Activated CD4-positive, alpha-beta T cell treated with anti-CD3 and anti-CD28 coated beads, Interleukin-2, amount 10 ng/mL, durations not matched to agents 7 days and 5 days (primary cell): ENCODE measurements at regions not wholly inside any gene's neighbourhood (a gene's known extent, or its start where the extent isn't known, plus 50 kb on each side); places are given as distances from the start of the nearest gene placed in this dataset.

Source experiments
- CTCF ChIA-PET: fragments of 350-600 bp; sonication (Branson Sonifier 250); formaldehyde crosslinking; loops from one replicate; lab custom pipeline; 2021; ENCODE audit warnings: antibody characterized with exemption; lab: Charles Lee
- POLR2A ChIA-PET: fragments of 350-600 bp; sonication (Branson Sonifier 250); formaldehyde crosslinking; loops from one replicate; lab custom pipeline; 2021; ENCODE audit warnings: antibody characterized with exemption; lab: Charles Lee
- DNase-seq: peaks from one replicate; pipeline ENCODE4 v3.0.0-alpha.2; 2020
- H3K27ac Mint-ChIP-seq: one replicate; pipeline ENCODE4 v1.8.0; 2021; ENCODE audit warnings: mild to moderate bottlenecking, moderate library complexity, mixed read lengths
- H3K27me3 Mint-ChIP-seq: one replicate; pipeline ENCODE4 v1.8.0; 2021; ENCODE audit warnings: mixed read lengths
- H3K36me3 Mint-ChIP-seq: one replicate; pipeline ENCODE4 v1.8.0; 2021; ENCODE audit warnings: low read depth, mixed read lengths
- H3K4me1 Mint-ChIP-seq: one replicate; pipeline ENCODE4 v1.8.0; 2021; ENCODE audit warnings: mixed read lengths
- H3K4me3 Mint-ChIP-seq: one replicate; pipeline ENCODE4 v1.8.0; 2021; ENCODE audit warnings: mild to moderate bottlenecking, moderate library complexity, mixed read lengths
- H3K9me3 Mint-ChIP-seq: one replicate; pipeline ENCODE4 v1.8.0; 2021; ENCODE audit warnings: mixed read lengths

DNA sequence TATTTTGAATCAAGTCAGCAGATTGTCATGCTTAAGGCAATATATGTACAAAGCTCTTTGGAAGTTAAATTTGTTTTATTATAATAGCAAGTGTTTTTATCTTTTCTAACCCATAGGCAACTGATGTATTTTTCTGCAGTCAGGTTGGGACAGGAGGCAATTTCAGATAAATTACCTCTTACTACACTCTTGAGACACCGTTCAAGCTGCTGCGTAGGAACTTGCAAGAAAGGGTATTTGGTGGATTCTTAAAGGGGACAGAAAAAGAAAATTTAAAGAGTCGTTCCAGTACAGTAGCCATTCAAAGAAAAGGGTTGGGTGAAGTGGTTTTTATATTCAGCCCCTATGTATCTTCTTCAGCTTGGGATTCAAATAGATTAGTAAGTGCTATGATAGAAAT is 112.4 kb upstream of the APC start:
- H3K4me3 Mint-ChIP-seq: no peak overlapping the region
- H3K36me3 Mint-ChIP-seq: no peaks in the 10 kb centered on the region
- CTCF ChIA-PET: interaction anchor here (0.9 kb wide), 1 partner anchor 76 kb away, joined by 5 read pairs; no protein-coding TSS in a partner anchor
- peaks cover 36% of the 10 kb centered on the region for H3K27me3 Mint-ChIP-seq
- POLR2A ChIA-PET: no interaction called here
- no peak overlapping the region for H3K27ac Mint-ChIP-seq
- no peaks in the 10 kb centered on the region for H3K4me1 Mint-ChIP-seq
- H3K9me3 Mint-ChIP-seq: no peaks in the 10 kb centered on the region
- DNase-seq: no peak

GRCh38 chr5:112625689-112626438 is 111.8 kb upstream of the APC start:
- no peaks in the 10 kb centered on the region for H3K36me3 Mint-ChIP-seq
- no peak for DNase-seq
- no peaks in the 10 kb centered on the region for H3K9me3 Mint-ChIP-seq
- H3K27ac Mint-ChIP-seq: no peak overlapping the region
- H3K4me3 Mint-ChIP-seq: no peak overlapping the region
- CTCF ChIA-PET: interaction anchor here (0.9 kb wide), 1 partner anchor 77 kb away, joined by 5 read pairs; no protein-coding TSS in a partner anchor
- H3K4me1 Mint-ChIP-seq: no peaks in the 10 kb centered on the region
- H3K27me3 Mint-ChIP-seq: peaks cover 38% of the 10 kb centered on the region
- POLR2A ChIA-PET: no interaction called here

DNA sequence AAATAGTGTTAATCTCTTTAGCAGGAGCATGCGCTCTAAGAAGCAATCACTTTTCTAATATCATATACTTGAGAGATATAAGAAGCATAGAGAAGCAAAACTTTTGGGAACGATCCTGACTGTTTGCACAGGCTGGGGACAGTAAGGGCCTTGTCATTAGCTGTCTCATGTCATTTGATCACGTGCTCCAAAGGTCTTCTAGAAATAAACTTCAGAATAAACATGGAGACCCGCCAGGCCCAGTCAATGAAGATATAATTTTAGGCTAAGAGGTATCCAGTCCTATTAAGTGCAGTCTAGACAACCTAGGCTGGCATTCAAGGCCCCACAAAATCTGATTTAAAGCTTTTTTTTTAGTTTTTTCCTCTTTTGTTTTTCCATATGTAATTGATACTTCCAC is 111.0 kb upstream of the APC start:
- CTCF ChIA-PET: no interaction called here
- Mint-ChIP-seq H3K9me3 (no peaks in the 10 kb centered on the region), H3K27ac (no peak overlapping the region), H3K4me3 (no peak overlapping the region), H3K36me3 (no peaks in the 10 kb centered on the region), H3K27me3 (peaks cover 35% of the 10 kb centered on the region), H3K4me1 (no peaks in the 10 kb centered on the region)
- POLR2A ChIA-PET: no interaction called here
- DNase-seq: no peak

GRCh38 chr5:112628214-112628980 is 109.3 kb upstream of the APC start:
- ChIA-PET POLR2A (interaction anchor here (0.5 kb wide), 1 partner anchor 64 kb away, joined by 3 read pairs; no protein-coding TSS in a partner anchor), CTCF (no interaction called here)
- Mint-ChIP-seq H3K27ac (no peak overlapping the region), H3K4me3 (no peak overlapping the region), H3K9me3 (no peaks in the 10 kb centered on the region), H3K4me1 (no peaks in the 10 kb centered on the region), H3K36me3 (no peaks in the 10 kb centered on the region), H3K27me3 (peaks cover 36% of the 10 kb centered on the region)
- DNase-seq: no peak

- Mint-ChIP-seq H3K36me3 (no peaks in the 10 kb centered on the region), H3K4me1 (no peaks in the 10 kb centered on the region), H3K27ac (no peak overlapping the region), H3K9me3 (peaks cover 2% of the 10 kb centered on the region), H3K27me3 (peaks cover 32% of the 10 kb centered on the region), H3K4me3 (no peak overlapping the region)
- DNase-seq: no peak
- ChIA-PET POLR2A (no interaction called here), CTCF (no interaction called here)
Observed at GRCh38 chr5:112630246-112631009, 107.3 kb upstream of the APC start.

DNA sequence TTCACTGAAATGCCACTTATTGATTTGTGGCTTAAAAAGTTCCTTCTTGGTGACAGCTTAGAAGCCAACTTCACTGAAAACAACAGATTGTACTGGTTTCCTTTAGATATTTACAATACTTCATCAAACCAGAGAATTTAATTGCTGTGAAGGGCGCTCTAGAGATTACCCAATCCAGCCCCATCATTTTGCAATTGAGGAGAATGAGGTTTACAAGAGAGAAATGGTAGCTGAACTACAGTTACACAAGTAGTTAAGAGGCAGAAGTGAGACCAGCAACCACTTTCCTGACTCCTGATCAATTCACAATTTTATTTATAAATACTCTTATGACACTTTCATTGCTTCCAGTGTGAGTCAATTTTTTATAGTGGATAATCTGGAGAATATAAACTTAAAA is 103.5 kb upstream of the APC start:
- no peak overlapping the region for H3K27ac Mint-ChIP-seq
- no peak for DNase-seq
- no peaks in the 10 kb centered on the region for H3K36me3 Mint-ChIP-seq
- no peaks in the 10 kb centered on the region for H3K4me1 Mint-ChIP-seq
- ChIA-PET POLR2A (no interaction called here), CTCF (no interaction called here)
- no peak overlapping the region for H3K4me3 Mint-ChIP-seq
- H3K27me3 Mint-ChIP-seq: peaks cover 18% of the 10 kb centered on the region
- H3K9me3 Mint-ChIP-seq: peaks cover 2% of the 10 kb centered on the region

DNA sequence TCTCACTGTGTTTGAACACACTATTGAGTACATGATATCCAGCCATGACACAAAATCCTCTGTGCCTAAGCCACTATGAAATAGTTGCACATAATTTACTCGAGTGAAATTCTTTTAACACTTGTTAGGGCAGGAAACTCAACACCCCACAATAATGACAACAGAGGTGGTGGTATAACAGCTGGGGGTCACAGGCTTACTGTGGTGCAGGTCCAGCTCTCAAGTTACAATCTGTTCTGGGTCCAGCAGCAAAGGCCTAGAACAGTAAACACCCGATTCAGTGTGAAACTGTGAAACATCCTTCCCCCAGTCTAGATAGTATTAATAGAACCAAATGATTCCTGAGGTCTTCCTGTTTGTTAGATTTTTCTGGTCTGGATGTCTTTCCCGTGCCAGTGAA is 102.9 kb upstream of the APC start:
- ChIA-PET CTCF (no interaction called here), POLR2A (no interaction called here)
- no peak for DNase-seq
- no peaks in the 10 kb centered on the region for H3K36me3 Mint-ChIP-seq
- no peak overlapping the region for H3K4me3 Mint-ChIP-seq
- peaks cover 15% of the 10 kb centered on the region for H3K27me3 Mint-ChIP-seq
- no peak overlapping the region for H3K27ac Mint-ChIP-seq
- H3K9me3 Mint-ChIP-seq: peaks cover 2% of the 10 kb centered on the region
- H3K4me1 Mint-ChIP-seq: no peaks in the 10 kb centered on the region

- Mint-ChIP-seq H3K4me1 (no peaks in the 10 kb centered on the region), H3K27me3 (peaks cover 14% of the 10 kb centered on the region), H3K36me3 (no peaks in the 10 kb centered on the region), H3K4me3 (no peak overlapping the region), H3K27ac (no peak overlapping the region), H3K9me3 (peaks cover 2% of the 10 kb centered on the region)
- DNase-seq: no peak
- ChIA-PET CTCF (interaction anchor here (0.6 kb wide), 1 partner anchor 316 kb away, joined by 3 read pairs; no protein-coding TSS in a partner anchor), POLR2A (no interaction called here)
Observed at GRCh38 chr5:112635276-112635675, 102.4 kb upstream of the APC start.

DNA sequence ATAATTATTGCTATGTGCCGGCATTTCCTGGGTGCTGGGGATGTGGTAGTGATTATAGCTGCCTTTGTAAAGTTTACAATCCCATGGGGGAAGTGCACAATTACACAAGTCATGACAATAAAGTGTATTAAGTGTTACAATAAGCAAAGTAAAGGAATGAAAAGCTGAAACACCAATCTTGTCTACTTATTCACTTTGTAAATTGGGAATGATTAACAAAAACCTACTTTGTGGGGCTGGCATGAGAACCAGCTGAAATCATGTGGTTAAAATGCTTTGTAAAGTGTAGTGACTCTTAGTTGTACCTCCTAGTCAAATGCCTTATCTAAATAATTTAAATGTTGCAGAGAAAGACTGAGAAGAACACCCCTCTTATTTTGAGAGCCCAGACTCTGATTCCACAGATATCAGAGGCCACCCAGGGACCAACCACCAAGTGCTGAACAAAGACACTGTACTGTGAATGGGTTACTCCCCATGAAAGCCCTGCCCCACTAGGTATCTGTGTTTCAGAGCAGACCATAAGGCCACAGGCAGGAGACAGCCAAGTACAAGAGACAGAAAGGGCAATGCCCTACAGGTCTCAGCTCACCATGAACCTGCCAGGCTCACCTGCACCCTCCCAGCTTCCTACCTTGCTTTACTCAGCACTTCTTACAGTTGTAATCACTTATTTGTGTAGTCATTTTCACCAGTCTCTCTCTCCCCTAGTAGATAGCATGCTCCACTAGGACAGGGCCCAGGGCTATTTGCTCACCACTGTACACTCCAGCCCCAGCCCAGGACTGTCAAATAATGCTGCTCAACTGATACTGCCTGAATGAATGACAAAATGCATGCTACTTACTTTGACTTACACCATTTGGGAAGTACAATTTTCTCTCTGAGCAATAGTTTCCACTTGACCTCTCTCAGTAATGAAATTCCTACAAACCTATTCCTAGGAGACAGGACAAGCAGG is 101.6 kb upstream of the APC start:
- Mint-ChIP-seq H3K4me1 (no peaks in the 10 kb centered on the region), H3K4me3 (no peak overlapping the region), H3K27me3 (peaks cover 8% of the 10 kb centered on the region), H3K9me3 (peaks cover 2% of the 10 kb centered on the region), H3K36me3 (no peaks in the 10 kb centered on the region), H3K27ac (no peak overlapping the region)
- ChIA-PET POLR2A (no interaction called here), CTCF (interaction anchor here (0.6 kb wide), 1 partner anchor 315 kb away, joined by 3 read pairs; no protein-coding TSS in a partner anchor)
- DNase-seq: no peak

DNA sequence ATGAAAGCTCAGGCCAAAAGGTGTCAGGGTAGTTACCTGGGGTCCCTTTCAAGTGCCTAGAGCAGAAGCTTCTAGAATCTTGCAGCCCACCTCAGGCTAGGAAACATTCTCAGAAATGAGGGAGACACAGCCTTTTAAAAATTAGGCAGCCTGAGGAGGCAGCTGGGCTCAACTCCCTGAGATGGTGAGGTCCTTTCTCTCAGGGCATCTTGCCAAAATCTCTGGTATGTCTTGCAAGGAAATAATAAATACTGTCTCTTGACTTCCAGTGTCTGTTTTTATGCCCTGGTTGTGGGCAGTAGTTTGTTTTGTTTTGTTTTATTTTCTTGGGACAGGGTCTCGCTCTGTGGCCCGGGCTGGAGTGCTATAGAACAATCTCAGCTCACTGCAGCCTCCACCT is 100.9 kb upstream of the APC start:
- Mint-ChIP-seq H3K36me3 (no peaks in the 10 kb centered on the region), H3K4me1 (no peaks in the 10 kb centered on the region), H3K9me3 (peaks cover 2% of the 10 kb centered on the region), H3K27ac (no peak overlapping the region), H3K27me3 (peaks cover 8% of the 10 kb centered on the region), H3K4me3 (no peak overlapping the region)
- ChIA-PET POLR2A (no interaction called here), CTCF (no interaction called here)
- DNase-seq: no peak

- DNase-seq: no peak
- H3K27ac Mint-ChIP-seq: no peak overlapping the region
- peaks cover 8% of the 10 kb centered on the region for H3K27me3 Mint-ChIP-seq
- H3K4me1 Mint-ChIP-seq: no peaks in the 10 kb centered on the region
- H3K4me3 Mint-ChIP-seq: no peak overlapping the region
- ChIA-PET POLR2A (no interaction called here), CTCF (no interaction called here)
- H3K36me3 Mint-ChIP-seq: no peaks in the 10 kb centered on the region
- peaks cover 2% of the 10 kb centered on the region for H3K9me3 Mint-ChIP-seq
Observed at GRCh38 chr5:112637343-112637742, 100.3 kb upstream of the APC start.

GRCh38 chr5:112640546-112640945 is 97.1 kb upstream of the APC start:
- Mint-ChIP-seq H3K9me3 (no peaks in the 10 kb centered on the region), H3K4me3 (no peak overlapping the region), H3K36me3 (no peaks in the 10 kb centered on the region), H3K4me1 (no peaks in the 10 kb centered on the region), H3K27me3 (peaks cover 4% of the 10 kb centered on the region), H3K27ac (no peak overlapping the region)
- POLR2A ChIA-PET: no interaction called here
- DNase-seq: no peak
- CTCF ChIA-PET: no interaction called here
